ENCODE measurements at regions not wholly inside any gene's neighbourhood (a gene's known extent, or its start where the extent isn't known, plus 50 kb on each side); places are given as distances from the start of the nearest gene placed in this dataset.

- DNase-seq (ENCODE audit: low read depth): no peak
- H3K4me3 ChIP-seq (ENCODE audit: low read depth, low read length): no peak overlapping the region
- no peak for TF ChIP-seq CTCF (conservative IDR thresholded peaks at IDR 0.05; ENCODE audit: low read depth, low read length)
These were observed 285.3 kb upstream of the TMEM161B start for GRCh38 chr5:88553986-88554385.

GRCh38 chr5:88553136-88553875 lies 284.7 kb upstream of the TMEM161B start:
- no peak overlapping the region for H3K4me3 ChIP-seq (ENCODE audit: low read depth, low read length)
- DNase-seq (ENCODE audit: low read depth): no peak
- TF ChIP-seq CTCF (conservative IDR thresholded peaks at IDR 0.05; ENCODE audit: low read depth, low read length): no peak

- DNase-seq (ENCODE audit: low read depth): no peak
- no peak for TF ChIP-seq CTCF (conservative IDR thresholded peaks at IDR 0.05; ENCODE audit: low read depth, low read length)
- no peak overlapping the region for H3K4me3 ChIP-seq (ENCODE audit: low read depth, low read length)
These were observed 283.8 kb upstream of the TMEM161B start for GRCh38 chr5:88552426-88552825.

GRCh38 chr5:88551724-88552345 lies 283.2 kb upstream of the TMEM161B start:
- DNase-seq (ENCODE audit: low read depth): no peak
- TF ChIP-seq CTCF (conservative IDR thresholded peaks at IDR 0.05; ENCODE audit: low read depth, low read length): no peak
- H3K4me3 ChIP-seq (ENCODE audit: low read depth, low read length): no peak overlapping the region

- H3K4me3 ChIP-seq (ENCODE audit: low read depth, low read length): no peak overlapping the region
- TF ChIP-seq CTCF (conservative IDR thresholded peaks at IDR 0.05; ENCODE audit: low read depth, low read length): no peak
- DNase-seq (ENCODE audit: low read depth): no peak
These were observed 282.1 kb upstream of the TMEM161B start for GRCh38 chr5:88550736-88551135.

GRCh38 chr5:88548136-88548805 lies 279.6 kb upstream of the TMEM161B start:
- no peak overlapping the region for H3K4me3 ChIP-seq (ENCODE audit: low read depth, low read length)
- DNase-seq (ENCODE audit: low read depth): no peak
- no peak for TF ChIP-seq CTCF (conservative IDR thresholded peaks at IDR 0.05; ENCODE audit: low read depth, low read length)

Data from choroid plexus epithelial cell (primary cell).